K562 (cell line): ENCODE measurements at regions not wholly inside any gene's neighbourhood (a gene's known extent, or its start where the extent isn't known, plus 50 kb on each side); places are given as distances from the start of the nearest gene placed in this dataset.

Source experiments
- ATAC-seq: fragments of 200-7000 bp; cut with Tn5 transposase; 3 replicates; pipeline ENCODE4 v1.9.1; 2020; ENCODE audit warnings: moderate library complexity
- BruUV-seq: library from RNA; stranded (reverse); fragments of 400-500 nt; replicated peaks from 2 replicates; lab custom pipeline; 2021; lab: Mats Ljungman, UMichigan
- CTCF ChIA-PET: fragments of 300-600 bp; formaldehyde crosslinking; extraction: SDS; loops from one replicate; lab custom pipeline; 2021; ENCODE audit warnings: low intra/inter-chr PET ratio; lab: Yijun Ruan, JAX
- POLR2A ChIA-PET: fragments of 300-600, 350-650 bp; sonication (Branson Sonifier 250); formaldehyde crosslinking; extraction: SDS; loops from one replicate; lab custom pipeline; 2021; ENCODE audit warnings: antibody characterized with exemption, inconsistent platforms; lab: Yijun Ruan, JAX
- DNase-seq, 4 experiments: peaks; one replicate each; pipeline versions ENCODE4 v3.0.0 to v3.0.0-alpha.2; 2011 to 2018; ENCODE audit warnings: low spot score in 3 of 4, mixed read lengths in 3 of 4; ENCODE audit errors: extremely low read depth in 1 of 4
- FAIRE-seq: peaks from 2 replicates; lab custom pipeline; 2011; peaks lifted over from hg19 to GRCh38; lab: Jason Lieb, UNC
- H2AFZ ChIP-seq: 2 replicates; pipeline ENCODE4 v1.6.0; 2011; ENCODE audit warnings: low read depth, low read length, control low read depth, inconsistent platforms
- H3K27ac ChIP-seq: fragments of 200-600 bp; 3 replicates; pipeline ENCODE4 v1.8.0; 2011; ENCODE audit warnings: low read depth, mild to moderate bottlenecking, control low read depth, inconsistent platforms, low read length, moderate library complexity, mixed read lengths; ENCODE audit errors: extremely low read depth
- H3K27me3 ChIP-seq, 2 experiments: fragments of 300-600 bp in 1 of 2; 2 replicates in 1 of 2; 3 replicates in 1 of 2; pipeline versions ENCODE4 v1.6.0 to v1.8.0; 2011; ENCODE audit warnings: inconsistent platforms in 2 of 2, low read length in 2 of 2, mild to moderate bottlenecking in 1 of 2, mixed read lengths in 1 of 2, moderate library complexity in 1 of 2; ENCODE audit not compliant: control insufficient read depth in 2 of 2, insufficient read depth in 2 of 2
- H3K36me3 ChIP-seq: fragments of 300-600 bp; 3 replicates; pipeline ENCODE4 v1.8.0; 2011; ENCODE audit warnings: mild to moderate bottlenecking, low read length, inconsistent platforms; ENCODE audit not compliant: control insufficient read depth, insufficient read depth
- H3K4me1 ChIP-seq, 2 experiments: fragments of 200-600 bp in 1 of 2; replicated peaks in 1 of 2; 2 replicates in 1 of 2; 3 replicates in 1 of 2; pipeline versions ENCODE4 v1.5.1 to v1.8.0; 2011; ENCODE audit warnings: inconsistent platforms in 2 of 2, low read length in 2 of 2, mild to moderate bottlenecking in 1 of 2, mixed read lengths in 1 of 2, moderate library complexity in 1 of 2; ENCODE audit not compliant: control insufficient read depth in 2 of 2, insufficient read depth in 2 of 2
- H3K4me2 ChIP-seq: 2 replicates; pipeline ENCODE4 v1.6.1; 2011; ENCODE audit warnings: low read length, control low read depth, inconsistent platforms, mixed read lengths; ENCODE audit not compliant: insufficient read depth
- H3K4me3 ChIP-seq: fragments of 200-600 bp; sonication (generic), shearing (Covaris generic); 2 replicates; pipeline ENCODE4 v1.5.1; 2016; ENCODE audit warnings: control low read depth, inconsistent platforms
- H3K79me2 ChIP-seq: fragments of 200-600 bp; 3 replicates; pipeline ENCODE4 v1.8.0; 2011; ENCODE audit warnings: low read length, inconsistent platforms; ENCODE audit not compliant: control insufficient read depth, insufficient read depth
- H3K9ac ChIP-seq, 2 experiments: 2 replicates each; pipeline versions ENCODE4 v1.6.0 to v1.6.1; 2011; ENCODE audit warnings: low read depth in 2 of 2, low read length in 2 of 2, control low read depth in 1 of 2, inconsistent platforms in 1 of 2, mild to moderate bottlenecking in 1 of 2, mixed read lengths in 1 of 2; ENCODE audit not compliant: insufficient read depth in 1 of 2
- H3K9me1 ChIP-seq: one replicate; pipeline ENCODE4 v1.6.0; 2011; ENCODE audit warnings: inconsistent platforms, mild to moderate bottlenecking, low read length, moderate library complexity; ENCODE audit not compliant: control insufficient read depth, insufficient read depth
- H3K9me3 ChIP-seq: replicated peaks from 2 replicates; pipeline ENCODE4 v1.5.1; 2011; ENCODE audit warnings: low read depth, low read length, inconsistent platforms; ENCODE audit not compliant: control insufficient read depth, insufficient read depth
- H4K20me1 ChIP-seq: replicated peaks from 2 replicates; pipeline ENCODE4 v1.6.1; 2011; ENCODE audit warnings: low read length, inconsistent platforms, mixed read lengths; ENCODE audit not compliant: control insufficient read depth, insufficient read depth
- NFRKB ChIP-seq: fragments of 450-650 bp; IDR thresholded peaks from 2 replicates; pipeline ENCODE4 v1.6.1; 2016; ENCODE audit warnings: low read depth
- SMARCE1 ChIP-seq: fragments of 450-650 bp; IDR thresholded peaks from 2 replicates; pipeline ENCODE4 v1.7.1; 2016; ENCODE audit warnings: mild to moderate bottlenecking
- WGBS: fragments of 100-300 bp; shearing (Covaris generic); methylation state at CpG from one replicate; pipeline ENCODE4 v1.1.6; 2016; ENCODE audit warnings: low coverage, mixed read lengths; ENCODE audit not compliant: insufficient coverage; ENCODE audit errors: missing lambda C conversion rate; 5-methylcytosine and 5-hydroxymethylcytosine counted together
- in situ Hi-C: fragments of 300-500 bp; cut with MboI; formaldehyde crosslinking; loops from 4 replicates; pipeline ENCODE4 v1.15.0; 2018; ENCODE audit warnings: inconsistent platforms, mixed read lengths
- intact Hi-C: fragments of 100-400 bp; cut with micrococcal nuclease; formaldehyde crosslinking; loops from 2 replicates; pipeline ENCODE4 v1.14.2; 2022
- TF ChIP-seq, protein P1 (sequence below): fragments of 200-600 bp; sonication (generic); IDR thresholded peaks from one replicate; pipeline ENCODE4 v1.6.1; 2012; ENCODE audit warnings: mild to moderate bottlenecking, low read depth, low read length, inconsistent platforms
- TF ChIP-seq, protein P2 (sequence below): fragments of 200-400 bp; formaldehyde crosslinking; IDR thresholded peaks from 2 replicates; pipeline ENCODE4 v1.6.1; 2017; ENCODE audit warnings: mild to moderate bottlenecking, low read depth, low read length, moderate library complexity

DNA sequence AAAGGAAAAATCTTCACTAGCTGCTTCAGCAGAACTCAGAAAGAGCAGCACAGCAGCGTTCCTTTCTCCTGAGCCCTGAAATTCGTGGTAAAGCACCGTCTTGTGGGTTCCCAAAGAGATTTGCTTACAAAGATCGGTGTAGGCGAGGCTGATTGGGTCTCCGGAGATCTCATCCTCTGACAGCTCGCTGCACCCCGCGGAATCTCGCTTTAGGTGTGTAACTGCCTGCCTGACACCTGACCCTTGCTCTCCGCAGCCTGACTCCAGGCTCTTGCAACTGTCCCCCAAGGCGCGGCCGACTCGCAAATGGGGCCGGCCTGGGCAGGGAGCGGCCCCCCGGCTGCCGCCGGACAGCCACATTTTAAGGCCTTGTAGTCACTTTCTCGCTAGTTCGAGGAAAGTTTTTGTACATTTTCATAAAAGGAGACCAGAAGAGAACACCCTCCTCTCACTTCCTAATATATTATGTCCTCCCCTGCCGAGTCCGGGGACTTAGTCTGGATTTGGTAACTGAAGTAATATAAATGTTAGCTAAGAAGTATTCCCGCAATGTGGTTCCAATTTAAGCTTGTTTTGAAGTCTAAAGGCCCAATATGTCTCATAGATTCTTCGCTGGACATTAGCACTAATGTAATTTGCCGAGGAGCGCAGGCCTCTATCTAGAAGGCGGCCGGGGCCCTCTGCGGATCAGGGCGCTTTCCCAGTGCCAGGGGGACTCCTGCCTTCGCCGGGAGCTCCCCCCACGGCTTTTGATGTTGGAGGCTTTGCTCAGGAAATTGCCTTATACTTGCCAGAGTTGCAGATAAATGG is 177.3 kb upstream of the CDKN3 start:
- CTCF ChIA-PET: no interaction called here
- Histone ChIP-seq H3K9ac (no peak overlapping the region), H4K20me1 (no peaks in the 10 kb centered on the region), H3K4me1 (no peaks in the 10 kb centered on the region), H3K27ac (no peak overlapping the region), H3K4me2 (no peak overlapping the region), H3K9me1 (no peaks in the 10 kb centered on the region), H2AFZ (no peak overlapping the region), H3K79me2 (no peaks in the 10 kb centered on the region), H3K4me3 (no peak overlapping the region), H3K36me3 (no peaks in the 10 kb centered on the region), H3K27me3 (peaks cover 4 to 18% of the 10 kb centered on the region in 2 experiments; a peak in 3 of 5 replicates), H3K9me3 (no peaks in the 10 kb centered on the region)
- ATAC-seq: no peak; the same call in 2 of the 3 replicates
- no peak for FAIRE-seq
- 2% methylated on average over 29 of the region's 35 CpGs for WGBS
- BruUV-seq: no TSS peak
- DNase-seq: no peak
- POLR2A ChIA-PET: no interaction called here
- intact Hi-C loops (no loop called here), in situ Hi-C loops (no loop called here)
- TF ChIP-seq, protein P1, sequence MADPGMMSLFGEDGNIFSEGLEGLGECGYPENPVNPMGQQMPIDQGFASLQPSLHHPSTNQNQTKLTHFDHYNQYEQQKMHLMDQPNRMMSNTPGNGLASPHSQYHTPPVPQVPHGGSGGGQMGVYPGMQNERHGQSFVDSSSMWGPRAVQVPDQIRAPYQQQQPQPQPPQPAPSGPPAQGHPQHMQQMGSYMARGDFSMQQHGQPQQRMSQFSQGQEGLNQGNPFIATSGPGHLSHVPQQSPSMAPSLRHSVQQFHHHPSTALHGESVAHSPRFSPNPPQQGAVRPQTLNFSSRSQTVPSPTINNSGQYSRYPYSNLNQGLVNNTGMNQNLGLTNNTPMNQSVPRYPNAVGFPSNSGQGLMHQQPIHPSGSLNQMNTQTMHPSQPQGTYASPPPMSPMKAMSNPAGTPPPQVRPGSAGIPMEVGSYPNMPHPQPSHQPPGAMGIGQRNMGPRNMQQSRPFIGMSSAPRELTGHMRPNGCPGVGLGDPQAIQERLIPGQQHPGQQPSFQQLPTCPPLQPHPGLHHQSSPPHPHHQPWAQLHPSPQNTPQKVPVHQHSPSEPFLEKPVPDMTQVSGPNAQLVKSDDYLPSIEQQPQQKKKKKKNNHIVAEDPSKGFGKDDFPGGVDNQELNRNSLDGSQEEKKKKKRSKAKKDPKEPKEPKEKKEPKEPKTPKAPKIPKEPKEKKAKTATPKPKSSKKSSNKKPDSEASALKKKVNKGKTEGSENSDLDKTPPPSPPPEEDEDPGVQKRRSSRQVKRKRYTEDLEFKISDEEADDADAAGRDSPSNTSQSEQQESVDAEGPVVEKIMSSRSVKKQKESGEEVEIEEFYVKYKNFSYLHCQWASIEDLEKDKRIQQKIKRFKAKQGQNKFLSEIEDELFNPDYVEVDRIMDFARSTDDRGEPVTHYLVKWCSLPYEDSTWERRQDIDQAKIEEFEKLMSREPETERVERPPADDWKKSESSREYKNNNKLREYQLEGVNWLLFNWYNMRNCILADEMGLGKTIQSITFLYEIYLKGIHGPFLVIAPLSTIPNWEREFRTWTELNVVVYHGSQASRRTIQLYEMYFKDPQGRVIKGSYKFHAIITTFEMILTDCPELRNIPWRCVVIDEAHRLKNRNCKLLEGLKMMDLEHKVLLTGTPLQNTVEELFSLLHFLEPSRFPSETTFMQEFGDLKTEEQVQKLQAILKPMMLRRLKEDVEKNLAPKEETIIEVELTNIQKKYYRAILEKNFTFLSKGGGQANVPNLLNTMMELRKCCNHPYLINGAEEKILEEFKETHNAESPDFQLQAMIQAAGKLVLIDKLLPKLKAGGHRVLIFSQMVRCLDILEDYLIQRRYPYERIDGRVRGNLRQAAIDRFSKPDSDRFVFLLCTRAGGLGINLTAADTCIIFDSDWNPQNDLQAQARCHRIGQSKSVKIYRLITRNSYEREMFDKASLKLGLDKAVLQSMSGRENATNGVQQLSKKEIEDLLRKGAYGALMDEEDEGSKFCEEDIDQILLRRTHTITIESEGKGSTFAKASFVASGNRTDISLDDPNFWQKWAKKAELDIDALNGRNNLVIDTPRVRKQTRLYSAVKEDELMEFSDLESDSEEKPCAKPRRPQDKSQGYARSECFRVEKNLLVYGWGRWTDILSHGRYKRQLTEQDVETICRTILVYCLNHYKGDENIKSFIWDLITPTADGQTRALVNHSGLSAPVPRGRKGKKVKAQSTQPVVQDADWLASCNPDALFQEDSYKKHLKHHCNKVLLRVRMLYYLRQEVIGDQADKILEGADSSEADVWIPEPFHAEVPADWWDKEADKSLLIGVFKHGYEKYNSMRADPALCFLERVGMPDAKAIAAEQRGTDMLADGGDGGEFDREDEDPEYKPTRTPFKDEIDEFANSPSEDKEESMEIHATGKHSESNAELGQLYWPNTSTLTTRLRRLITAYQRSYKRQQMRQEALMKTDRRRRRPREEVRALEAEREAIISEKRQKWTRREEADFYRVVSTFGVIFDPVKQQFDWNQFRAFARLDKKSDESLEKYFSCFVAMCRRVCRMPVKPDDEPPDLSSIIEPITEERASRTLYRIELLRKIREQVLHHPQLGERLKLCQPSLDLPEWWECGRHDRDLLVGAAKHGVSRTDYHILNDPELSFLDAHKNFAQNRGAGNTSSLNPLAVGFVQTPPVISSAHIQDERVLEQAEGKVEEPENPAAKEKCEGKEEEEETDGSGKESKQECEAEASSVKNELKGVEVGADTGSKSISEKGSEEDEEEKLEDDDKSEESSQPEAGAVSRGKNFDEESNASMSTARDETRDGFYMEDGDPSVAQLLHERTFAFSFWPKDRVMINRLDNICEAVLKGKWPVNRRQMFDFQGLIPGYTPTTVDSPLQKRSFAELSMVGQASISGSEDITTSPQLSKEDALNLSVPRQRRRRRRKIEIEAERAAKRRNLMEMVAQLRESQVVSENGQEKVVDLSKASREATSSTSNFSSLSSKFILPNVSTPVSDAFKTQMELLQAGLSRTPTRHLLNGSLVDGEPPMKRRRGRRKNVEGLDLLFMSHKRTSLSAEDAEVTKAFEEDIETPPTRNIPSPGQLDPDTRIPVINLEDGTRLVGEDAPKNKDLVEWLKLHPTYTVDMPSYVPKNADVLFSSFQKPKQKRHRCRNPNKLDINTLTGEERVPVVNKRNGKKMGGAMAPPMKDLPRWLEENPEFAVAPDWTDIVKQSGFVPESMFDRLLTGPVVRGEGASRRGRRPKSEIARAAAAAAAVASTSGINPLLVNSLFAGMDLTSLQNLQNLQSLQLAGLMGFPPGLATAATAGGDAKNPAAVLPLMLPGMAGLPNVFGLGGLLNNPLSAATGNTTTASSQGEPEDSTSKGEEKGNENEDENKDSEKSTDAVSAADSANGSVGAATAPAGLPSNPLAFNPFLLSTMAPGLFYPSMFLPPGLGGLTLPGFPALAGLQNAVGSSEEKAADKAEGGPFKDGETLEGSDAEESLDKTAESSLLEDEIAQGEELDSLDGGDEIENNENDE: no peak
- TF ChIP-seq, protein P2, sequence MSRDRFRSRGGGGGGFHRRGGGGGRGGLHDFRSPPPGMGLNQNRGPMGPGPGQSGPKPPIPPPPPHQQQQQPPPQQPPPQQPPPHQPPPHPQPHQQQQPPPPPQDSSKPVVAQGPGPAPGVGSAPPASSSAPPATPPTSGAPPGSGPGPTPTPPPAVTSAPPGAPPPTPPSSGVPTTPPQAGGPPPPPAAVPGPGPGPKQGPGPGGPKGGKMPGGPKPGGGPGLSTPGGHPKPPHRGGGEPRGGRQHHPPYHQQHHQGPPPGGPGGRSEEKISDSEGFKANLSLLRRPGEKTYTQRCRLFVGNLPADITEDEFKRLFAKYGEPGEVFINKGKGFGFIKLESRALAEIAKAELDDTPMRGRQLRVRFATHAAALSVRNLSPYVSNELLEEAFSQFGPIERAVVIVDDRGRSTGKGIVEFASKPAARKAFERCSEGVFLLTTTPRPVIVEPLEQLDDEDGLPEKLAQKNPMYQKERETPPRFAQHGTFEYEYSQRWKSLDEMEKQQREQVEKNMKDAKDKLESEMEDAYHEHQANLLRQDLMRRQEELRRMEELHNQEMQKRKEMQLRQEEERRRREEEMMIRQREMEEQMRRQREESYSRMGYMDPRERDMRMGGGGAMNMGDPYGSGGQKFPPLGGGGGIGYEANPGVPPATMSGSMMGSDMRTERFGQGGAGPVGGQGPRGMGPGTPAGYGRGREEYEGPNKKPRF: no peak
- no peak for TF ChIP-seq NFRKB
- no peak for TF ChIP-seq SMARCE1
